NOMO-1 treated with DMSO at 0.1 percent for 48 hours (cell line): ENCODE measurements at regions not wholly inside any gene's neighbourhood (a gene's known extent, or its start where the extent isn't known, plus 50 kb on each side); places are given as distances from the start of the nearest gene placed in this dataset.
"Not testable (repeated sequence)": the region's sequence is repeated elsewhere in the genome, so short reads cannot be mapped to it uniquely, and the experiment has no call there.

Source experiments
- DNase-seq: peaks from one replicate; lab custom pipeline; 2025; ENCODE audit not compliant: unreplicated experiment; lab: John Stamatoyannopoulos, UW

DNA sequence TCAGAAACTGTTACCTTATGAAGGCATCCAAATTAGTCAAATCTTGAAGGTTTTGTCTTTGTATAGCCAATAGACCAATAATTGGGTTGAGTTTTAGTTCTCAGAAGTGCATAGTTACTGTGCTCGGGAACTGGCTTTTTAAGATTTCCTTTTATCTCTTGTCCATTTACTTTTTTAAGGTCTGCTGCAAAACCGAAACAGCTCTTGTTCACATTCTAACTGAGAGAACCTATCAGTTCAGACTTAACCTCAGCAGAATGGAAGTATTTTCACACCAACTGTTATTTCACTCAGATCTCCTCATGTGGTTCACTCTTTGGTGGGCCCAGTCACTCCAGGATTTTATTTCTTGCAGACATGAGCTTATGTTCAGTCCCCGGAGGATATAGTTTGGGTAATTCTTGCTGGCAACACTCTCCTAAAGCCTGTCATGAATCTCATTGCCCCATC lies 55.5 kb downstream of the TPBG start:
- DNase-seq, result no peak

DNA sequence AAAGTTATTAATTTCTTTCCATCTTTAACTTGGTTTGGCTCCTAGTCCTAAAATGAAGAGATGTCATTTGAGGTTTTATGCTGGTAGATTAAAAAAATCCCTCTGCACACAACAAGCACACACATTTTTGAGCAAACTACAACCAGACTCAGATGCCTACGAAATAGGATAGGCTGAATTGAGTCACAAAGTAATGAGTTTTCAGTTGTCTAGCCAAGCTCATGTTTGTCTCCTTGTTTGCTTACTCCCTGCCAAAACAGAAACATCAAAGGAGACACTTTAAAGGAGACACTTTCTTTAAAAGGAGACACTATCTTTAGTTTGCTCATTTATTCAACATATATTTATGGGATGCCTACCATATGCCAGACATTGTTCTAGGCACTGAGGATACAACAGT lies 56.2 kb downstream of the TPBG start:
- no peak for DNase-seq

DNA sequence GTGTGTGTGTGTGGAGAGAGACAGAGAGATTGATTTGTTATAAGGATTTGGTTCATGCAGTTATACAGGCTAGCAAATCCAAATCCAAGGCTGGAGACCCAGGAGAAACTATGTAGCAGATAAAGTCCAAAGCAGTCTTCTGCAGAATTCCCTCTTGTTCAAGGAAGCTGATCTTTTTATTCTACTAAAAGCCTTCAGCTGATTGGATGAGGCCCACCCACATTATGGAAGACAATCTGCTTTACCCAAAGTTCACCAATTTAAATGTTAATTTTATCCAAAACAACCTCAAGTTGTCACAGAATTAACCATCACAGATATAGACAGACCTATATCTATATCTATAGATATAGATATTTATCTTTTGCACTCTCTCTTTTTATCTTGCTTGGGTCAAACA lies 67.0 kb downstream of the TPBG start:
- DNase-seq, result no peak

DNA sequence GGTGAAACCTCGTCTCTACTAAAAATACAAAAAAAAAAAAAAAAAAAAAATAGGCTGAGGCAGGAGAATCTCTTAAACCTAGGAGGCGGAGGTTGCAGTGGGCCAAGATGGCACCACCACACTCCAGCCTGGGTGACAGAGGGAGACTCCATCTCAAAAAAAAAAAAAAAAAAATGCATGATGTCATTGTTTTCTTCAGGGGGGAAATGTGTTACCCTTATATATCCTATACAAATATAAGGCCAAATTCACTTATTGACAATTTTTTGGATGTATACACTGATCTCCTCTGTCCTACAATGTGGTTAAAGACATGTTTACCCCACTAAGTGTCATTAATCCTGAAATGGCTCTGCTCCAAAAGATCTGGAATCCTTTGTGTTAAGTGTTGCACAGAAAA lies 73.1 kb downstream of the TPBG start:
- DNase-seq, result no peak

DNA sequence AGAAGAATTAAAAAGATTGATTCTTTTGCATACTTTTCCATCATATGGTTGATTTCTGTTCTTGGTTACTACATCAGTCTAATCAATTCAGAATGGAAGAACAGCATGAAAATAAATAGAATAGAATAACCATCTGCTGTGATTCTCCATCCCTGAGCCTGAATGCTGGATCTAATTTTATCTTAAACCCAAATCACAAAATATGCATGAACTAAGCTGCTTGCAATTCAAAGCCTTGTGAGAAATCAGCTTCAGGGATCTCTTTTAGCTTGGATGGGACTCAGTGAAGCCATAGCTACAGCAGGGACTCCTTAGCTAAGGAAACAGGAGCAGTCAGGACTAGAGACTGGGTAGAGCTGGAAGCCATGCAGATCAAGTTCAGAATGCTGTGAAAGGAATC lies 74.1 kb downstream of the TPBG start:
- no peak for DNase-seq

DNA sequence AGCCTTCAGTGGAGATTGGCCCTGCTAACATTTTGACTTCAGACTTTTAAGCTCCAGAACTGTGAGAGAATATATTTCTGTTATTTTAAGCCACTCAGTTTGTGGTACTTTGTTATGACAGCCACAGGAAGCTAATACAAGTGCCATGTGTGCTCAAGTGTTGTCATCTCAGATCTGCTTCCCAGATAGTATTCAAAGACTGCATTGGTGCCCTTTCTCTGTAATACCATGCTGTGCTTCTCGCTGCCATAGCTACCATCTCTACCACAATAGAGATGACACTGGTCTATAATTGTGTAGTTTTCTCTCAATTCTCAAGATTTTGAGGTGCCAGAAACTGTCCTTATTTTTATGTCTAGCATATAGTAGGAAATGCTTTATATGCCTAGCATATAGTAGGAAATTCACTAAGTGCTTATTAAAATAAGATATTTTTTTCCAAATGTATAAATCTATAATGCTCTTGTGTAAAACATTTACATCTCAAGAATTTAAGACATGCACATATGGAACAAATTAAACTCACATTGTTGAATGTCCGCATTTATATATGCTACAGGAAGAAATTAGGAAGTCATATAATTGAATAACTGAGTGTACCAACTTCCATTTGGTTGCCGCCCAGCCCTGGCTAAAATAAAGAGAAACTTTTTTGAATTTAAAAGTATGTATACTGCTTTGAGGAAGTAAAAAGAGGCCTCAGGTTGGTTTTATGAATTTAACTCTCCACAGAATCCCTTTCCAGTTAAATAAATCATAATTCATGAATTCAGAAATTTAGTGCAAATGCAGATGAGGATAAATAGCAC lies 77.6 kb downstream of the TPBG start:
- no peak for DNase-seq

DNA sequence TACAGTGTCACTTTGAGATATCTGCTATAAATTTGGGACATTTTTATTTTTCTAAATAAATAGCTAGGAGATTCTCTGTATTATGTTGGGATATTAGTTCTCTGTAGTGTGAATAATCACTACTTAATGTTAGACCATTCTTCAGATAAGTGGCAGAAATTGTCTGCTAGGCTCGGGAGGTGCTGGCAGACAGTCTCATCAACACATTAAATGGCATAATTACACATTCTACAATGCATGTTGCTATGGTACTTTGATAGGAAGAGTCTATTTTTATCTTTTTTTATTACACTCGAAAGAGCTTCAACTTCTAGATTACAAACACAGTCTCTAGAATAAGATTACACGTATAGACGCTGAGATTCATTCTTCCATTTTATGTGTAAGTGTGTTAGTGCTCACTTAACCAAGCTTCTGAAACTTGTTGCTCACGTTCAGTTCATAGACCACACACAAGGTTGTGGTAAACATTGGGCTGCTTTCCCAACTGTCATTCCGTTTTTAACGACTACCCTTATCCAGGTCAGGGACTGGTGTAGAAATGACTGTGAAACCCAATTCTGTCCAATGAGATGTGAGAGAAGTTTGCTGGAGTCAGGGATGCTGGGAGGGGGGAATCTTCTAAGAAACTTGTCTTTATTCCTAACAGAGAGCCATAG lies 78.6 kb downstream of the TPBG start:
- DNase-seq, result no peak

DNA sequence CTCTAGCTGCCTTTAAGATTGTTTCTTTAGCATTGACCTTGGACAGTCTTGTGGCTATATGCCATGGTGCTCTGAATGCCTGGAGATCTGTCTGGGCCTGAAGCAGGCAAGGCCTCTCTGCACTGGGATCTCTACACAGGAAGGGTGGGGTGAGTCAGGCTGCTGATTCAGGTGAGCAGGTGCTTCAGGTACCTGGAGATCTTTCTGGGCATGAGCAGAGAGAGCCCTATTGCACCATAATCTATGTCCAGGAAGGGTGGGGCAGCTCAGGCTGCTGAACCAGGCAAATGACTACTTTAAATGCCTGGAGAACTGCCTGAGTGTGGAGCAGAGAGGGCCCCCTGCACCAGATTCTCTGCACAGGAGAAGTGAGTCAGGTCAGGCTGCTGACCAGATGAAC lies 94.5 kb downstream of the TPBG start:
- DNase-seq, result no peak

DNA sequence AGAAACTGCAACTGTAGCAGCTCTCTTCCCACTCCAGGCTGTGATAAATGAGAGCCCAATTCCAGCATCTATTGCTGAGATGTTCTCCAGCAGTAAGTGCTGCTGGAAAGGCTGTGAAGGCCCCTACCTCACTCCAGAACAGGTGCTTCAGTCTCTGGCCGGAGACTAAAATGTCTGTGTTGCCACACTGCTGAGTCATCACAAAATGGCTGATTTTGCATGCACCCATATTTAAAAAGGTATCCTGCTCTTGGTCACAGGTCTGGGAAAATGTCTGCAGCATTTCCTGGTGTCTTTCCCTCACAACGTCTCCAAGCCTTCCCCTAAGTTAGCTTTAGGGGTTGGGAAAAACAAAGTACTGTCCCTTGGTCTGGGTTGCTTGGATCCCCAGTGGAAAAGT lies 95.1 kb downstream of the TPBG start:
- DNase-seq, result no peak

DNA sequence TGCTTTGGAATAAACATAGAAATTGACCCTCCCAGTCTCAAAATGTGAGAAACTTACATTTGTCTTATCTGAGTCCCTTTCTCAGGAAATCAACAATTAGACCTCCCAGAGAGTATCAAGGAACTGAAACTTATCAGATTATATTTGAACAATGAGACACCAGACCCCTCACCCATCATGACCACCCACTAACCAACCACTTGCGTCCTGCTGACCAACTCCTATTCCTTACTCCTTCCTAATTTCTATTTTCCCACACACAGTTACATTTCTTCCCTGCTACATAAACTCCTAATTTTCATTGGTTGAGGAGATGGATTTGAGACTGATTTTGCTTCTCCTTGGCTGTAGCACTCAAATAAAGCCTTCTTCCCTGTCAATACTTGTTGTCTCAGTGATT lies 97.9 kb downstream of the TPBG start:
- DNase-seq, result no peak

DNA sequence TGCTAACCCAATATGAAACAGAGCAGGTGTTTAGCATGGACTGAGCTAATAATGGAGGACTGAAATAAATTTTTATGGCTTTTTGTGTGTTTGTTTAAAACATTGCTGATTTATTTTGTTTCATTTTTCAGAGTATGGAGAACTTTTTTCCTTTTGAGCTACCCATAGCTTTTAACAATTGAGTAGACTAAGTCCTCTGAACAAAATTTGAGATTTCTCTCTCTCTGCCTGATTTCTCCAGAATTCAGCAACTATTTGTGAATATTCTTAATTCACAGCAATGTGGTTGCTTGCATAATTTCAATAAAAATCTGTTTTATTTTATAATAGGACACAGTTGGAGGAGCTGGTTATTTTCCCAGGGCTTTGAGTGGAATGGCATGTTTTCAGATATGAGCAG lies 103.7 kb downstream of the TPBG start:
- no peak for DNase-seq

DNA sequence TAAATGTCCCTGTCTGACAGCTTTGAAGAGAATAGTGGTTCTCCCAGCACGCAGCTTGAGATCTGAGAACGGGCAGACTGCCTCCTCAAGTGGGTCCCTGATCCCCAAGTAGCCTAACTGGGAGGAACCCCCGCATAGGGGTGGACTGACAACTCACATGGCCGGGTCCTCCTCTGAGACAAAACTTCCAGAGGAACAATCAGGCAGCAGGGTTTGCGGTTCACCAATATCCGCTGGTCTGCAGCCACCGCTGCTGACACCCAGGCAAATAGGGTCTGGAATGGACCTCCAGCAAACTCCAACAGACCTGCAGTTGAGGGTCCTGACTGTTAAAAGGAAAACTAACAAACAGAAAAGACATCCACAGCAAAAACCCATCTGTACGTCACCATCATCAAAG lies 106.5 kb downstream of the TPBG start:
- not testable (repeated sequence) for DNase-seq

DNA sequence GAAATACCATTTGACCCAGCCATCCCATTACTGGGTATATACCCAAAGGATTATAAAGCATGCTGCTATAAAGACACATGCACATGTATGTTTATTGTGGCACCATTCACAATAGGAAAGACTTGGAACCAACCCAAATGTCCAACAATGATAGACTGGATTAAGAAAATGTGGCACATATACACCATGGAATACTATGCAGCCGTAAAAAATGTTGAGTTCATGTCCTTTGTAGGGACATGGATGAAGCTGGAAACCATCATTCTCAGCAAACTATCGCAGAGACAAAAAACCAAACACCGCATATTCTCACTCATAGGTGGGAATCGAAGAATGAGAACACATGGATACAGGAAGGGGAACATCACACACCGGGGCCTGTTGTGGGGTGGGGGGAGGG lies 111.5 kb downstream of the TPBG start:
- DNase-seq, result not testable (repeated sequence)

DNA sequence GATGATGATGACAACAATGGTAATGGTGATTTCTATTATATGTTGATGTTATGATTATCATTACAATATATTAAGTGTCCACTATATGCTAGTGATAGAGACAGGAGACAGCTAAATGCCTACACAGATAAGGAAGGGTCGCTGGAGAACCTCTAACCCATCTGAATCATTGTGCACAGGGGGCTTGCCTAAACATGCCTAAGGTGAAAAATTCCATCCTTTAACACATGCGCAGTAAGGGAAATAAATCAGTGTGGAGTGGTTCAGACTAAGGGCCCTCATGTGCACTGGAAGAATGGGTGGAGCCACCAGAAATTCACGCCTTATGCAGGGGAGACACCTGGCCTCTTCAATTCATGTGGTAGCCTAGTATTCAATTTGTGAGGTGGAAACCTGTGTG lies 120.4 kb downstream of the TPBG start:
- no peak for DNase-seq

DNA sequence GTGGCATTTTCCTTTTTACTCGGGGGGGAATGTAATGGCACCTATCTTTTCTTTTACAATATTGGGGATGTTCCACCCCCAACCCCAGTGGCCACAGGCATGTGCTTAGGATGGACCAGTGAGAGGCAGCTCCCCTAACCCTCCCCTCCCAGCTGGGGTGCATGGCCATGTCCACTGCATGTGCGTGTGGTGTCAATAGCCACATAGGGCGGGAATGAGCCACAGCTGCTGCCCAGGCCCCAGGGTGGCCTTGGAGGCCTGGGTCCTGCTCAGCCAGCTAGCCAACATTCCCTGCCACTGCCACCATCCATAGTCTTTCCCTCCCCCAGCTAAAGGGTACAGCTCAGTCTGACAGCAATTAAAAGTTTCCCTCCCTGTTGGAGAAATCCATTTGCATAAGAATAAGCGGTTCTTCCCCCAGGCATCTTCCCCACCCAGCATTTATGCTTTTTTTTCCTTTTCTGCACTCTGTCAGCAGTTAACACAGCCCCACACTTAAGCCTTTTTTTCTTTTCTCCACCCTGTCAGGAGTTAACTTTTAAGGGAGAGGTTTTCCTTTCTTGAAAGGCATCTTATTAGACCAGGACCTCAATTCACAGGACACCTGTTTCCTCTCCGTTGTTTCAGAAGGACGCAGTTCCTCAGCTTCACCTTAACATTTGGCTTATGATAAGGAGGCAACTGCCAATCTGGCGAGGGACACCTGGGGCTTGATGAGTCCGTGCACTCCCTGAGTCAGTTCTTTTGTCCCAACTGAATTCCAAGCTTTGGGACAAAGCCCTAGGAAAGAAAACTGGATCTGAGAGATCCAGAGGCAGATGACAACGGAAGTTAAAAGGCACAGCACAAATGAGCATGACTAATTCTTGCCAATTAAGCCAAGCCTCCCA lies 121.4 kb downstream of the TPBG start:
- DNase-seq, result no peak

DNA sequence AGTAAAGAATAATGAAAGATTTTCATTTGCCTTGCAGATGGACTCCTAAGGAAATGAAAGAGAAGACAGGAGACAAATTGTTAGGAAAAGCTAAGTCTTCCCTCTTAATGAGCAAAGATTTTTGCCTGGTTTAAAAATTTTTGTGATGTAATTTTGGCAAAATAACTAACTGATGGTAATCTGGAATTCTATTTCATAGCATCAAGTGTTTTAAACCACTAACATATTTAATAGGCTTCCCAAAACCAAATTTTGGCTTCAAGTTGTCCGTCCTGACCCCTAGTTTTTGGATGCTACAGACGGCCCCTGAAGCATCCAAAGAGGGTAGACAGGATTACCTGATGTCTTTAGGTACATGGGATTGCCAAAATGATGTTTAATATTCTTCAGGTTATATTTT lies 124.3 kb downstream of the TPBG start:
- no peak for DNase-seq

DNA sequence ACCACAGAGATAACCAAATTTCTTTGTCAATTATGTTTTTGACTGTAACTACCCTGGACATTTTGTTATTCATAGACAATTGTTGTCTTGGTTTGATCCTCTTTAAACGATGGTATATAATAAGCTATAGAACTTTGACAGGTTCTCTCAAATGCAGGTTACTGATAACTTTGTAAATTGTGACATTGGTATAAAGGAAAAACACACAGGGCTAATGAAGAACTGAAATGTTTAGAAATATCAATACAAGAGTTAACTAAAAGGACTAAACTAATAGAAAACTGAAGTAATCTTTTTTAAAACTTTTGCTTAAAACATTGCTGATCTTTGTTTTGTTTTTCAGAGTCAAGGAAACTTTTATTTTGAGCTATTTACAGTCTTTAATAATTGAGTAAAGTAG lies 124.8 kb downstream of the TPBG start:
- DNase-seq, result no peak

DNA sequence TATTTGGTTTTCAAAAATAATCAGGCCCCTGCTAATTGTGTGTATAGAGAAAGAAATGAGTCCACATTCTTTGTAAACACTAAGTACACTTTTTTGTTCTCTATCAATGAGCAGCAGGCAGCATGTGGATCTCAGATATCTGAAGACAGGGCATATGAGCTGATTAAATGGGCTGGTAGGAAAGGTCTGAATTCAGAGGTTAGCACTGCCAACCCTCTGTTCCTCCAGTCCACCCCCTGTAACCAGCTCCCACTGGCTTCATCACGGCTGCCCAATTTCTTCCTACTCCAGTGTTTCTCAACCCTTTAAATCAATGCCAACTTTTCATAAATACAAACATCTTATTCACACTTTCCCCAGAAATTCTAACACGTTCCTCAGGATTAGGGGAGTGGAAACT lies 128.5 kb downstream of the TPBG start:
- DNase-seq, result no peak

DNA sequence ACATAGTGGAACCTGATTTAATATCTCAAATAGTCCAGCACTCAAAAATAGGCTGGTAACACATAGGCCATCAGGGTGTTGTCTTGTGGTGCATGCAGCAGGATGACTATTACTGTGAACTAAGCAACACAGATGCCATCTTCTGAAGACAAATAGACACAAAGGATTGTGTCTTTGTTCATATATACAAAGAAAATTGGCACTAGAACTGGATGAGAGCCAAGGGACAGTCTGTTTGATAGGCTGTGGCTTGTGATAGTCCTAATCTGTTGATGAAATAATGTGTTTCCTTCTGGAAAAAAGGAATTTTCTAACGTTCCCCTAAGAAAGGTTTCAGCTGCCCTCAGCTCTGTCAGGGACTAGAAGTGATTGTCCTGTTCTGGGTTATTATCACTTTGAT lies 129.8 kb downstream of the TPBG start:
- DNase-seq, result no peak

DNA sequence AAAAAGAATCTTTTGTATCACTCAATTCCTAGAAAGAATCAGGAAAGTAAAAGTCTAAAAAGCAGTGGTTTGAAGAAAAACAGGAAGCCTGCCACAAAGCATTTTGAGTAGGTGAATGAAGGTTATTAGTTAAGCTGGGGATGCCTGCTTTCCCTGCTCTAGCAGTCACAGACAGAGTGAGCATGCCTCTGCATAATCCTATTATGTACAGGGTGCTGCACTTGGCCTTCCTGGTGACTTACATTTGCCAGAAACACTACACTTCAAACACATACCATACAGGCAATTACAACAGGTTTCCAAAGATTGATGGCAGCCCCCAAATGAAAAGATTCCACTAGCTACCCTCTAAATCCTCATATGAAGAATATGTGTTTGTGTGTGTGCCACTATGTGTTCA lies 130.8 kb downstream of the TPBG start:
- no peak for DNase-seq

DNA sequence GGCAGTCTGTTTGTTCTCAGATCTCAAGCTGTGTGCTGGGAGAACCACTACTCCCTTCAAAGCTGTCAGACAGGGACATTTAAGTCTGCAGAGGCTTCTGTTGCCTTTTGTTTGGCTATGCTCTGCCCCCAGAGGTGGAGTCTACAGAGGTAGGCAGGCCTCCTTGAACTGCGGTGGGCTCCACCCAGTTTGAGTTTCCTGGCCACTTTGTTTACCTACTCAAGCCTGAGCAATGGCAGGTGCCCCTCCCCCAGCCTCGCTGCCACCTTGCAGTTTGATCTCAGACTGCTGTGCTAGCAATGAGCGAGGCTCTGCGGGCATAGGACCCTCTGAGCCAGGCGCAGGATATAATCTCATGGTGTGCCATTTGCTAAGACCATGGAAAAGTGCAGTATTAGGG lies 138.3 kb downstream of the TPBG start:
- not testable (repeated sequence) for DNase-seq

DNA sequence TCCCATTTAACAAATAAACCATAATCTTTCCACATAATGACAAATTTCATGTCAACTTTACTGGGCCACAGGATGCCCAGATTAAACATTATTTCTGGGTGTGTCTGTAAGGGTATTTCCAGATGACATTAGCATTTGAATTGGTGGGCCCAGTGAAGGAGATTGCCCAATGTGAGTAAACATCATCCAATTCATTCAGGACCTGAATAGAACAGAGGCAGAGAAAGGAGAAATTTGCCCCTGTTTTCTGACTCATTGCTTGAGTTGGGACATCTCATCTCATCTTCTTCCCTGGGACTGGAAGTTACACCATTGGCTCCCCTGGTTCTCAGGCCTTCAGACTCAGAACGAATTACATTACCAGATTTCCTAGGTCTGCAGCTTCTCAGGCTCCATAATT lies 142.9 kb downstream of the TPBG start:
- DNase-seq, result no peak
